BE2C (cell line): ENCODE measurements at regions not wholly inside any gene's neighbourhood (a gene's known extent, or its start where the extent isn't known, plus 50 kb on each side); places are given as distances from the start of the nearest gene placed in this dataset.

Source experiments
- DNase-seq: peaks from one replicate; pipeline ENCODE4 v3.0.0-alpha.2; 2020
- H3K27me3 ChIP-seq: fragments of 250-450 bp; sonication (Bioruptor Pico); 2 replicates; pipeline ENCODE4 v1.5.1; 2020; ENCODE audit warnings: mild to moderate bottlenecking
- H3K36me3 ChIP-seq: fragments of 250-450 bp; sonication (Bioruptor Pico); 2 replicates; pipeline ENCODE4 v1.5.1; 2020; ENCODE audit warnings: mild to moderate bottlenecking
- H3K4me1 ChIP-seq: fragments of 250-450 bp; sonication (Bioruptor Pico); 2 replicates; pipeline ENCODE4 v1.5.1; 2020
- H3K4me3 ChIP-seq: 2 replicates; pipeline ENCODE4 v1.5.1; 2011; ENCODE audit warnings: low read depth, low read length
- H3K9me3 ChIP-seq: fragments of 250-450 bp; sonication (Bioruptor Pico); 2 replicates; pipeline ENCODE4 v1.5.1; 2020
- TF ChIP-seq, protein P1 (sequence below): IDR thresholded peaks from 2 replicates; pipeline ENCODE4 v1.5.1; 2012; ENCODE audit warnings: mild to moderate bottlenecking, low read depth, low read length

DNA sequence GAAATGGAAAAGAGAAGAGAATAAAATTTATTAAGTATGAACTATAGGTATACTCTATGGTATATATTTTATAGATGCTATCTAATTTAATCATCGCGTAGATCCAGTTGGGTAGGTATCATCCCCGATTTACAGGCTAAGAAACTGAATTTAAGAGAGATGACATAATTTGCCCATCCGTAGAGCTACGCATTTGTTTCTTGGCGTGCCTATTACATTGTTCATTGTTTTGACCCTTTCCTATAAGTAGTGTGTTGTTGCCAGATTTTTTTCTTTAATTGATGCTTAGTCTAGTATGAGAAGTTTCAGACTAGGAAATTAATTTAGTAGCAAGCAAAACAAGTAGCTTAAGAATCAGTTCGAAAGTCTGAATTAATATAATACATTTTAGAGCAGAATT lies 205.7 kb upstream of the NPSR1 start:
- TF ChIP-seq, protein P1, sequence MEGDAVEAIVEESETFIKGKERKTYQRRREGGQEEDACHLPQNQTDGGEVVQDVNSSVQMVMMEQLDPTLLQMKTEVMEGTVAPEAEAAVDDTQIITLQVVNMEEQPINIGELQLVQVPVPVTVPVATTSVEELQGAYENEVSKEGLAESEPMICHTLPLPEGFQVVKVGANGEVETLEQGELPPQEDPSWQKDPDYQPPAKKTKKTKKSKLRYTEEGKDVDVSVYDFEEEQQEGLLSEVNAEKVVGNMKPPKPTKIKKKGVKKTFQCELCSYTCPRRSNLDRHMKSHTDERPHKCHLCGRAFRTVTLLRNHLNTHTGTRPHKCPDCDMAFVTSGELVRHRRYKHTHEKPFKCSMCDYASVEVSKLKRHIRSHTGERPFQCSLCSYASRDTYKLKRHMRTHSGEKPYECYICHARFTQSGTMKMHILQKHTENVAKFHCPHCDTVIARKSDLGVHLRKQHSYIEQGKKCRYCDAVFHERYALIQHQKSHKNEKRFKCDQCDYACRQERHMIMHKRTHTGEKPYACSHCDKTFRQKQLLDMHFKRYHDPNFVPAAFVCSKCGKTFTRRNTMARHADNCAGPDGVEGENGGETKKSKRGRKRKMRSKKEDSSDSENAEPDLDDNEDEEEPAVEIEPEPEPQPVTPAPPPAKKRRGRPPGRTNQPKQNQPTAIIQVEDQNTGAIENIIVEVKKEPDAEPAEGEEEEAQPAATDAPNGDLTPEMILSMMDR = no peak
- H3K4me1 ChIP-seq = no peaks in the 10 kb centered on the region
- no peaks in the 10 kb centered on the region for H3K27me3 ChIP-seq
- no peak overlapping the region for H3K4me3 ChIP-seq
- no peak for DNase-seq
- H3K9me3 ChIP-seq = no peaks in the 10 kb centered on the region
- no peaks in the 10 kb centered on the region for H3K36me3 ChIP-seq

DNA sequence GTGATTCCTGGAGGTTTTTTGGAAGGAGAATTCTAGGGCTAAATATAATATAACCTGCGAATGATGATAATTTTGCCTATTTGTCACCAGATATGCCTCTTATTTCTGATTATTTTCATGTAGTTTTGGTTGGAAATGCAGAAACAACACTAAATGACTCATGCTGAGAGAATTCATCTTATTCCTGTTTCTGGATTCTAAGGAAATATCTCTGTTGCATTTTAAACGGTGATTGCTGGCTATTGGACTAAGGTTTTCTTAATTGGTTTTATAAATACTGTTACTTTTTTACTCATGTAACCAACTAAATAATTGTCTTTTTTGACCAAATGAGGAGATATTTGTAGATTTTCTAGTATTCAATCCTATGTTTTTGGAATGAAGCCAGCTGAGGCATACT lies 204.9 kb upstream of the NPSR1 start:
- Histone ChIP-seq H3K36me3 (no peaks in the 10 kb centered on the region), H3K9me3 (no peaks in the 10 kb centered on the region), H3K4me1 (no peaks in the 10 kb centered on the region), H3K27me3 (no peaks in the 10 kb centered on the region), H3K4me3 (no peak overlapping the region)
- TF ChIP-seq, protein P1 = no peak
- no peak for DNase-seq

DNA sequence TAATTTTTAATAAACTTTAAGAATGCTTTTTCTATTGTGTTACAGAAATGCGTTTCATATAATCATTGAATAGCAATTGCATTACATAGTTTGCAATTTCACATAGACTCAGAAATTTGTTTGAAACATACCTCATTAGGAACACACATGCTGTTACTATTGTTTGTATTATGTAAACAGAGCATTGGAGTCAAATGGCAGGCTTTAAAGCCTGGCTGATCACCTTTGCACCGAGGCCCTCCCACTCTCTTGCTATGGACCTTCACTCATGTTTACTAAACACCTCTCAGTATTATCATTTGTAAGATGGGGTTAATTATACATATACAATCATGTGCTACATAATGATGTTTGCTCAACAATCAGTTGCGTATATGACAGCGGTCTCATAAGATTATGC lies 203.6 kb upstream of the NPSR1 start:
- Histone ChIP-seq H3K27me3 (no peaks in the 10 kb centered on the region), H3K4me1 (no peaks in the 10 kb centered on the region), H3K36me3 (no peaks in the 10 kb centered on the region), H3K9me3 (no peaks in the 10 kb centered on the region), H3K4me3 (no peak overlapping the region)
- no peak for DNase-seq
- TF ChIP-seq, protein P1 = no peak

DNA sequence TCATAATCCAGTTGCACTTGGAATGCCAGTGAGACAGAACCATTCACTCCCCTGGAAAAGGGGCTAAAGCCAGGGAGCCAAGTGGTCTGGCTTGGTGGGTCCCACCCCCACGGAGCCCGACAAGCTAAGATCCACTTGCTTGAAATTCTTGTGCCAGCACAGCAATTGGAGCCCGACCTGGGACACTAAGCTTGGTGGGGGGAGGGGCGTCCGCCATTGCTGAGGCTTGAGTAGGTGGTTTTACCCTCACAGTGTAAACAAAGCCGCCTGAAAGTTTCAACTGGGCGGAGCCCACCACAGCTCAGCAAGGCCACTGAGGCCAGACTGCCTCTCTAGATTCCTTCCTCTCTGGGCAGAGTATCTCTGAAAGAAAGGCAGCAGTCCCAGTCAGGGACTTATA lies 200.7 kb upstream of the NPSR1 start:
- DNase-seq = no peak
- Histone ChIP-seq H3K4me1 (no peaks in the 10 kb centered on the region), H3K9me3 (no peaks in the 10 kb centered on the region), H3K4me3 (no peak overlapping the region), H3K36me3 (no peaks in the 10 kb centered on the region), H3K27me3 (no peaks in the 10 kb centered on the region)
- TF ChIP-seq, protein P1 = no peak

DNA sequence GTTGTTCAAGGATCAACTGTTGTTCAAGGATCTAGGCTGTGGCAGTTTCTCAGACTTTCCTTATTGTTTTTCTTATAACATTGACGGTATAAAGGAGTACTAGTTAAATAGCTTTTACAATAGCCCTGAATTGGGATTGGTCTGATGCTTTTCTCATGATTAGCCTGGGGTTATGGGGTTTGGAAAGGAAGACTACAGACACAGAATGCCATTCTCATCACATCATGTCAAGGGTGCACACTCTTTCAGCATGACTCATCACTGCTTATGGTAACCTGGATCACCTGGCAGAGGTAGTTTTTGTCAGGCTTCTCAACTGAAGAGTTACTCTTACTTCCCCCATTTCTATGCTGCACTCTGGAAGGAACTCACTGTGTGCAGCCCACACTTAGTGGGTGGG lies 194.2 kb upstream of the NPSR1 start:
- Histone ChIP-seq H3K4me3 (no peak overlapping the region), H3K27me3 (no peaks in the 10 kb centered on the region), H3K36me3 (no peaks in the 10 kb centered on the region), H3K9me3 (no peaks in the 10 kb centered on the region), H3K4me1 (no peaks in the 10 kb centered on the region)
- no peak for DNase-seq
- TF ChIP-seq, protein P1 = no peak

DNA sequence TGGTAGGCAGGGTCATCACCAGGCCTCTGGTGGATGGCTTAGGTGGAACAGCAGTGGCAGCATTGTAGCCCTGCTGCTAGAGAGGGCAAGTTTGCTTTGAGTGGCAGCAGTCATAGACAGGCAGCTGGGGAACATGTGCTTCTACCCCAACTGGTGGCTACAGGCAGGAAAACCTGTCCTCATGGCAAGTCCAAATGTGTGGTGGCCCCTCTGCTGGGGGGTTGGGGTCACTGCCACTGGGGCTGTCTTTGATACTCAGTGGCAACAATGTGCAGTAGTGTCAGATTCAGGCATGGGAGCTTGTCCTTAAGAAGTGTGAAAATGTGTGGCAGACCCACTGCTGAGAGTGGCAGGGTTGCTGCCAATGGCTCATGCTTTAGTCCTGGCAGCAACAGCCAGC lies 186.2 kb upstream of the NPSR1 start:
- no peak overlapping the region for H3K4me3 ChIP-seq
- no peaks in the 10 kb centered on the region for H3K36me3 ChIP-seq
- H3K9me3 ChIP-seq = no peaks in the 10 kb centered on the region
- H3K27me3 ChIP-seq = no peaks in the 10 kb centered on the region
- no peaks in the 10 kb centered on the region for H3K4me1 ChIP-seq
- TF ChIP-seq, protein P1 = no peak
- DNase-seq = no peak
